ENCODE measurements at regions not wholly inside any gene's neighbourhood (a gene's known extent, or its start where the extent isn't known, plus 50 kb on each side); places are given as distances from the start of the nearest gene placed in this dataset.
A peak's percentile ranks its signal among the peaks of the same experiment; 100 is the strongest.
"Not testable (repeated sequence)": the region's sequence is repeated elsewhere in the genome, so short reads cannot be mapped to it uniquely, and the experiment has no call there.

DNA sequence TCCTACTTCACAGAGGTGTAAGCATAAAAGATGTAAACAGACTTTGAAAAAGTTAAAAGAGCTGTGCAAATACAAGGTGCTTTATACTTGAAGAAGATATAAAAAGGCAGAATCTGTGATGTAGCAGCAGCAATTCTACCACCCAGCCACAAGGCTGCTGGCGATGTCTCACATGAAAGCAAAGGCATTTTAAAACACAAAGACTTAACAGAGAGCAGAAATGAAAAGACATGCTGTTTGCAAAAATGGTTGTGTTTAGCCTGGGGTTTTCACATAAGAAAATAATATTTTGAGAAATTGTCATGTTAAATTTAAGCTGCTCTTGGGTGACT, 85.5 kb upstream of the ZNF800 start:
- no peak for DNase-seq
- H3K27ac ChIP-seq (ENCODE audit: insufficient read depth in 1 of 2, low read depth in 1 of 2, low read length in 2 of 2, poor library complexity in 1 of 2, severe bottlenecking in 2 of 2) = no peak overlapping the region
- no peak overlapping the region for H3K4me3 ChIP-seq (ENCODE audit: control insufficient read depth in 1 of 7, extremely low read depth in 1 of 7, insufficient read depth in 4 of 7, low read depth in 2 of 7, low read length in 6 of 7)
- no peaks in the 10 kb centered on the region for H3K4me1 ChIP-seq (ENCODE audit: control extremely low read depth in 1 of 4, control insufficient read depth in 4 of 4, insufficient read depth in 4 of 4, low read length in 3 of 4)
- ChIA-PET CTCF (interaction anchor here (1.3 kb wide), 1 partner anchor 675 kb away, joined by 4 read pairs; no protein-coding TSS in a partner anchor), POLR2A (no interaction called here)
- WGBS (ENCODE audit: insufficient coverage) = no CpG with 5 or more reads among the region's 1 CpG
- H3K27me3 ChIP-seq (replicated peaks in 2 of 5; ENCODE audit: control insufficient read depth in 4 of 5, insufficient read depth in 5 of 5, low read length in 4 of 5) = peaks cover 0 to 7% (median 4%) of the 10 kb centered on the region in 5 experiments
- no peaks in the 10 kb centered on the region for H3K36me3 ChIP-seq (ENCODE audit: control insufficient read depth in 4 of 4, insufficient read depth in 4 of 4, low read length in 3 of 4)
- H3K9me3 ChIP-seq (ENCODE audit: control extremely low read depth in 1 of 5, control insufficient read depth in 4 of 5, insufficient read depth in 2 of 5, low read depth in 1 of 5, low read length in 4 of 5) = no peaks in the 10 kb centered on the region

DNA sequence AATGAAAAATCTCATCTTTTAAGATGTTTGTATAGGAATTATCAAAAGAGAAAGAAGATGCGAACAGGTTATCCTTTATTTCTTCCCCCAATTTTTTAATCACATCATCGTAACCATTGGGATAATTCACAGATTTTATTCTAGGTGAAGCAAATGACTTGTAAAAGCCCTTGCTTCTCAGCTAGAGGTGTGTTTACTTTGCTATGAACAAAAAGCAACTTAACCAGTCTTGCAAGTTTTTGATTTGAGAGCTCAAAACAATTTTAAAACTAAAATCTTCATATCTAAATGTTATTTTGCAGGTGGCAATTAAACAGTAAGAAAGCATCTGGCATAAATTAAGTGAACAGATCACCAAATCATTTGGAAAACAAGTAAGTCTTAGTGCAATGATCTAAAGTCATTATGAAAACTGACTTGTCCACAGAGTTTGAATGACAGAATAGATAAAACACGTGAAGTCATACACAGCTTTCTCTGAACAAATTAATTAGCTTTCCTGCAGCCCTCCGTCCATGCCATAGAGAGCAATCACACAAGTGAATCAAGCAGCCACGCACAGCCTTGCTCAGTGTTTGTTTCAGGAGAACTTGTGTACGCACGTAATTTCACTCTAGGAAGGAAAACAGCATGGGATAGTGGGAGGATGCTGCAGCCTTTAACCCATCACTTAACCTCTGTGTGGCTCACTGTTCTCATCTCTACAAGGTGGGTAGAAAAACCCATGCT, 85.0 kb upstream of the ZNF800 start:
- WGBS (ENCODE audit: insufficient coverage) = 63% methylated on average over 5 of the region's 7 CpGs
- no peak for DNase-seq
- no peaks in the 10 kb centered on the region for H3K36me3 ChIP-seq (ENCODE audit: control insufficient read depth in 4 of 4, insufficient read depth in 4 of 4, low read length in 3 of 4)
- H3K4me1 ChIP-seq (ENCODE audit: control extremely low read depth in 1 of 4, control insufficient read depth in 4 of 4, insufficient read depth in 4 of 4, low read length in 3 of 4) = no peaks in the 10 kb centered on the region
- no peaks in the 10 kb centered on the region for H3K9me3 ChIP-seq (ENCODE audit: control extremely low read depth in 1 of 5, control insufficient read depth in 4 of 5, insufficient read depth in 2 of 5, low read depth in 1 of 5, low read length in 4 of 5)
- ChIA-PET CTCF (interaction anchor here (1.3 kb wide), 1 partner anchor 674 kb away, joined by 4 read pairs; no protein-coding TSS in a partner anchor), POLR2A (no interaction called here)
- peaks cover 0 to 7% (median 4%) of the 10 kb centered on the region in 5 experiments for H3K27me3 ChIP-seq (replicated peaks in 2 of 5; ENCODE audit: control insufficient read depth in 4 of 5, insufficient read depth in 5 of 5, low read length in 4 of 5)
- no peak overlapping the region for H3K27ac ChIP-seq (ENCODE audit: insufficient read depth in 1 of 2, low read depth in 1 of 2, low read length in 2 of 2, poor library complexity in 1 of 2, severe bottlenecking in 2 of 2)
- no peak overlapping the region for H3K4me3 ChIP-seq (ENCODE audit: control insufficient read depth in 1 of 7, extremely low read depth in 1 of 7, insufficient read depth in 4 of 7, low read depth in 2 of 7, low read length in 6 of 7)

DNA sequence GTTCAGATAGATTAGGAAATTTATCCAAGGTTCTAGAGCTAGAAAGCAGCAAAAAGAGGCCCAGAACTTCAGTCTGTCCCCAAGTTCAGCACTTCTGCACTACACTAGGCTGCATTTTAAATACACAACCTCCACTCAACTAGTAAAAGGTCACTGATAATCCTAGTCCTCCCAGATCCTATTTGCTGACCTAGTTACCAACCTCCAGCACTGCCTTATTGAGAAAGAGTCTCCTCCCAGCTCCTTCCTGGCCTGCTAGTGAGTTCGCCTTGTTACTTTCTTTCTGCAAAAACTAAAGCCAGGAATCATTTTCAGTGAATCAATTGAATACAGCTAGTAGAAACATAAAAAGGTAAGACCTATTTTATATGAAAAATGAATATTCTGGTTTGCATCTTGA, 84.1 kb upstream of the ZNF800 start:
- H3K4me3 ChIP-seq (ENCODE audit: control insufficient read depth in 1 of 7, extremely low read depth in 1 of 7, insufficient read depth in 4 of 7, low read depth in 2 of 7, low read length in 6 of 7) = no peak overlapping the region
- H3K9me3 ChIP-seq (ENCODE audit: control extremely low read depth in 1 of 5, control insufficient read depth in 4 of 5, insufficient read depth in 2 of 5, low read depth in 1 of 5, low read length in 4 of 5) = no peaks in the 10 kb centered on the region
- DNase-seq = no peak
- WGBS (ENCODE audit: insufficient coverage) = no CpG with 5 or more reads among the region's 1 CpG
- CTCF ChIA-PET = no interaction called here
- POLR2A ChIA-PET = no interaction called here
- H3K36me3 ChIP-seq (ENCODE audit: control insufficient read depth in 4 of 4, insufficient read depth in 4 of 4, low read length in 3 of 4) = no peaks in the 10 kb centered on the region
- H3K4me1 ChIP-seq (ENCODE audit: control extremely low read depth in 1 of 4, control insufficient read depth in 4 of 4, insufficient read depth in 4 of 4, low read length in 3 of 4) = no peaks in the 10 kb centered on the region
- H3K27ac ChIP-seq (ENCODE audit: insufficient read depth in 1 of 2, low read depth in 1 of 2, low read length in 2 of 2, poor library complexity in 1 of 2, severe bottlenecking in 2 of 2) = no peak overlapping the region
- H3K27me3 ChIP-seq (replicated peaks in 2 of 5; ENCODE audit: control insufficient read depth in 4 of 5, insufficient read depth in 5 of 5, low read length in 4 of 5) = peaks cover 0 to 7% (median 4%) of the 10 kb centered on the region in 5 experiments

GRCh38 chr7:127474457-127474856, 81.9 kb upstream of the ZNF800 start:
- Histone ChIP-seq H3K4me1 (ENCODE audit: control extremely low read depth in 1 of 4, control insufficient read depth in 4 of 4, insufficient read depth in 4 of 4, low read length in 3 of 4) (no peaks in the 10 kb centered on the region), H3K9me3 (ENCODE audit: control extremely low read depth in 1 of 5, control insufficient read depth in 4 of 5, insufficient read depth in 2 of 5, low read depth in 1 of 5, low read length in 4 of 5) (no peaks in the 10 kb centered on the region), H3K36me3 (ENCODE audit: control insufficient read depth in 4 of 4, insufficient read depth in 4 of 4, low read length in 3 of 4) (no peaks in the 10 kb centered on the region), H3K27ac (ENCODE audit: insufficient read depth in 1 of 2, low read depth in 1 of 2, low read length in 2 of 2, poor library complexity in 1 of 2, severe bottlenecking in 2 of 2) (no peak overlapping the region), H3K27me3 (replicated peaks in 2 of 5; ENCODE audit: control insufficient read depth in 4 of 5, insufficient read depth in 5 of 5, low read length in 4 of 5) (peaks cover 0 to 7% (median 7%) of the 10 kb centered on the region in 5 experiments), H3K4me3 (ENCODE audit: control insufficient read depth in 1 of 7, extremely low read depth in 1 of 7, insufficient read depth in 4 of 7, low read depth in 2 of 7, low read length in 6 of 7) (no peak overlapping the region)
- POLR2A ChIA-PET = no interaction called here
- DNase-seq = peak in 1 of 3 donors; percentile 4
- CTCF ChIA-PET = no interaction called here

- no peaks in the 10 kb centered on the region for H3K4me1 ChIP-seq (ENCODE audit: control extremely low read depth in 1 of 4, control insufficient read depth in 4 of 4, insufficient read depth in 4 of 4, low read length in 3 of 4)
- H3K27ac ChIP-seq (ENCODE audit: insufficient read depth in 1 of 2, low read depth in 1 of 2, low read length in 2 of 2, poor library complexity in 1 of 2, severe bottlenecking in 2 of 2) = no peak overlapping the region
- WGBS (ENCODE audit: insufficient coverage) = 33% methylated on average over 1 of the region's 1 CpG
- DNase-seq = no peak
- ChIA-PET CTCF (no interaction called here), POLR2A (no interaction called here)
- H3K9me3 ChIP-seq (ENCODE audit: control extremely low read depth in 1 of 5, control insufficient read depth in 4 of 5, insufficient read depth in 2 of 5, low read depth in 1 of 5, low read length in 4 of 5) = no peaks in the 10 kb centered on the region
- H3K27me3 ChIP-seq (replicated peaks in 2 of 5; ENCODE audit: control insufficient read depth in 4 of 5, insufficient read depth in 5 of 5, low read length in 4 of 5) = peaks cover 0 to 7% (median 4%) of the 10 kb centered on the region in 5 experiments
- H3K36me3 ChIP-seq (ENCODE audit: control insufficient read depth in 4 of 4, insufficient read depth in 4 of 4, low read length in 3 of 4) = no peaks in the 10 kb centered on the region
- H3K4me3 ChIP-seq (ENCODE audit: control insufficient read depth in 1 of 7, extremely low read depth in 1 of 7, insufficient read depth in 4 of 7, low read depth in 2 of 7, low read length in 6 of 7) = no peak overlapping the region
These were observed 80.9 kb upstream of the ZNF800 start for GRCh38 chr7:127473409-127473808.

DNA sequence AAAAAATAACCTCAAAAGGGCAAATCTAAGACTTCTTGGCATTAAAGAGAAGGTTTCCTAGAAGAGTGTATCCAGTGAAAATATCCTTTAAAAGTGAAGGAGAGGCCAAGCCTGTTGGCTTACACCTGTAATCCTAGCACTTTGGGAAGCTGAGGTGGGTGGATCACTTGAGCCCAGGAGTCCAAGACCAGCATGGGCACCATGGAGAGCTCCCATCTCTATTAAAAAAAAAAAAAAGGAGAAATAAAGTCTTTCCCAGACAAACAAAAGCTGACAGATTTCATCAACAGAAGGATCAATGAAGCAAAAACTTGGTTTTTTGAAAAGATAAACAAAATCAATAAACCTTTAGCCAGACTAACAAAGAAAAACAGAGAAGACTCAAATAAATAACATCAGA, 67.6 kb upstream of the ZNF800 start:
- CTCF ChIA-PET = no interaction called here
- POLR2A ChIA-PET = no interaction called here
- H3K4me1 ChIP-seq (ENCODE audit: control extremely low read depth in 1 of 4, control insufficient read depth in 4 of 4, insufficient read depth in 4 of 4, low read length in 3 of 4) = no peaks in the 10 kb centered on the region

GRCh38 chr7:127451258-127451657, 58.8 kb upstream of the ZNF800 start:
- POLR2A ChIA-PET, CTCF ChIA-PET: not testable (repeated sequence)
- WGBS (ENCODE audit: insufficient coverage) = 82% methylated on average over 10 of the region's 10 CpGs

More for the DNA sequence above, 67.6 kb upstream of the ZNF800 start:
- Histone ChIP-seq H3K27ac (ENCODE audit: insufficient read depth in 1 of 2, low read depth in 1 of 2, low read length in 2 of 2, poor library complexity in 1 of 2, severe bottlenecking in 2 of 2) (no peak overlapping the region), H3K36me3 (ENCODE audit: control insufficient read depth in 4 of 4, insufficient read depth in 4 of 4, low read length in 3 of 4) (no peaks in the 10 kb centered on the region), H3K4me3 (ENCODE audit: control insufficient read depth in 1 of 7, extremely low read depth in 1 of 7, insufficient read depth in 4 of 7, low read depth in 2 of 7, low read length in 6 of 7) (no peak overlapping the region), H3K9me3 (ENCODE audit: control extremely low read depth in 1 of 5, control insufficient read depth in 4 of 5, insufficient read depth in 2 of 5, low read depth in 1 of 5, low read length in 4 of 5) (peaks cover 0 to 3% (median 0%) of the 10 kb centered on the region in 5 experiments), H3K27me3 (replicated peaks in 2 of 5; ENCODE audit: control insufficient read depth in 4 of 5, insufficient read depth in 5 of 5, low read length in 4 of 5) (no peaks in the 10 kb centered on the region)
- no peak for DNase-seq

More at GRCh38 chr7:127451258-127451657, 58.8 kb upstream of the ZNF800 start:
- not testable (repeated sequence) for H3K27ac ChIP-seq (ENCODE audit: insufficient read depth in 1 of 2, low read depth in 1 of 2, low read length in 2 of 2, poor library complexity in 1 of 2, severe bottlenecking in 2 of 2); DNase-seq; H3K36me3 ChIP-seq (ENCODE audit: control insufficient read depth in 4 of 4, insufficient read depth in 4 of 4, low read length in 3 of 4); H3K4me1 ChIP-seq (ENCODE audit: control extremely low read depth in 1 of 4, control insufficient read depth in 4 of 4, insufficient read depth in 4 of 4, low read length in 3 of 4); H3K4me3 ChIP-seq (ENCODE audit: control insufficient read depth in 1 of 7, extremely low read depth in 1 of 7, insufficient read depth in 4 of 7, low read depth in 2 of 7, low read length in 6 of 7)
- peaks cover 0 to 12% (median 6%) of the 10 kb centered on the region in 5 experiments for H3K9me3 ChIP-seq (ENCODE audit: control extremely low read depth in 1 of 5, control insufficient read depth in 4 of 5, insufficient read depth in 2 of 5, low read depth in 1 of 5, low read length in 4 of 5)
- H3K27me3 ChIP-seq (replicated peaks in 2 of 5; ENCODE audit: control insufficient read depth in 4 of 5, insufficient read depth in 5 of 5, low read length in 4 of 5) = peaks cover 0 to 16% (median 0%) of the 10 kb centered on the region in 5 experiments
